Activated naive CD8-positive, alpha-beta T cell treated with anti-CD3 and anti-CD28 coated beads for 36 hours (primary cell): ENCODE measurements at regions not wholly inside any gene's neighbourhood (a gene's known extent, or its start where the extent isn't known, plus 50 kb on each side); places are given as distances from the start of the nearest gene placed in this dataset.
A peak's percentile ranks its signal among the peaks of the same experiment; 100 is the strongest.

Source experiments
- DNase-seq: peaks from one replicate; pipeline ENCODE4 v3.0.0; 2021
- H3K27ac Mint-ChIP-seq: one replicate; pipeline ENCODE4 v1.8.0; 2022; ENCODE audit warnings: mild to moderate bottlenecking, moderate library complexity, mixed read lengths
- H3K27me3 Mint-ChIP-seq: one replicate; pipeline ENCODE4 v1.8.0; 2022; ENCODE audit warnings: mild to moderate bottlenecking, mixed read lengths
- H3K36me3 Mint-ChIP-seq: one replicate; pipeline ENCODE4 v1.8.0; 2021; ENCODE audit warnings: mild to moderate bottlenecking, mixed read lengths
- H3K4me1 Mint-ChIP-seq: one replicate; pipeline ENCODE4 v1.8.0; 2021; ENCODE audit warnings: mixed read lengths
- H3K4me3 Mint-ChIP-seq: one replicate; pipeline ENCODE4 v1.8.0; 2022; ENCODE audit warnings: mild to moderate bottlenecking, moderate library complexity, mixed read lengths
- H3K9me3 Mint-ChIP-seq: one replicate; pipeline ENCODE4 v1.8.0; 2022; ENCODE audit warnings: mixed read lengths

- Mint-ChIP-seq H3K27ac (no peak overlapping the region), H3K27me3 (no peaks in the 10 kb centered on the region), H3K36me3 (no peaks in the 10 kb centered on the region), H3K4me1 (no peaks in the 10 kb centered on the region), H3K4me3 (no peak overlapping the region), H3K9me3 (no peaks in the 10 kb centered on the region)
- DNase-seq: no peak
Measured at GRCh38 chr10:111545861-111546605, 469.2 kb downstream of the ADRA2A start.

- H3K27ac Mint-ChIP-seq: no peak overlapping the region
- no peaks in the 10 kb centered on the region for H3K36me3 Mint-ChIP-seq
- H3K9me3 Mint-ChIP-seq: no peaks in the 10 kb centered on the region
- DNase-seq: no peak
- no peaks in the 10 kb centered on the region for H3K27me3 Mint-ChIP-seq
- no peak overlapping the region for H3K4me3 Mint-ChIP-seq
- H3K4me1 Mint-ChIP-seq: no peaks in the 10 kb centered on the region
Measured at GRCh38 chr10:111548084-111548726, 471.4 kb downstream of the ADRA2A start.

GRCh38 chr10:111551001-111551400 lies 474.2 kb downstream of the ADRA2A start:
- Mint-ChIP-seq H3K27me3 (no peaks in the 10 kb centered on the region), H3K27ac (no peak overlapping the region), H3K4me3 (no peak overlapping the region), H3K4me1 (no peaks in the 10 kb centered on the region), H3K9me3 (no peaks in the 10 kb centered on the region), H3K36me3 (no peaks in the 10 kb centered on the region)
- no peak for DNase-seq

GRCh38 chr10:111556666-111557065 lies 479.8 kb downstream of the ADRA2A start:
- Mint-ChIP-seq H3K36me3 (no peaks in the 10 kb centered on the region), H3K4me3 (no peak overlapping the region), H3K27ac (no peak overlapping the region), H3K9me3 (no peaks in the 10 kb centered on the region), H3K27me3 (peaks cover 4% of the 10 kb centered on the region), H3K4me1 (no peaks in the 10 kb centered on the region)
- no peak for DNase-seq

- Mint-ChIP-seq H3K27ac (no peak overlapping the region), H3K36me3 (no peaks in the 10 kb centered on the region), H3K9me3 (no peaks in the 10 kb centered on the region), H3K4me3 (no peak overlapping the region), H3K4me1 (no peaks in the 10 kb centered on the region), H3K27me3 (peaks cover 4% of the 10 kb centered on the region)
- no peak for DNase-seq
Measured at GRCh38 chr10:111558211-111558610, 481.4 kb downstream of the ADRA2A start.

- Mint-ChIP-seq H3K4me1 (no peaks in the 10 kb centered on the region), H3K27ac (no peak overlapping the region), H3K9me3 (no peaks in the 10 kb centered on the region), H3K4me3 (no peak overlapping the region), H3K36me3 (no peaks in the 10 kb centered on the region), H3K27me3 (peaks cover 8% of the 10 kb centered on the region)
- DNase-seq: no peak
Measured at GRCh38 chr10:111560027-111560426, 483.2 kb downstream of the ADRA2A start.

GRCh38 chr10:111561124-111561523 lies 484.3 kb downstream of the ADRA2A start:
- no peaks in the 10 kb centered on the region for H3K4me1 Mint-ChIP-seq
- DNase-seq: no peak
- no peak overlapping the region for H3K27ac Mint-ChIP-seq
- H3K36me3 Mint-ChIP-seq: no peaks in the 10 kb centered on the region
- H3K27me3 Mint-ChIP-seq: peaks cover 8% of the 10 kb centered on the region
- no peaks in the 10 kb centered on the region for H3K9me3 Mint-ChIP-seq
- no peak overlapping the region for H3K4me3 Mint-ChIP-seq

GRCh38 chr10:111565542-111565941 lies 488.7 kb downstream of the ADRA2A start:
- Mint-ChIP-seq H3K9me3 (no peaks in the 10 kb centered on the region), H3K36me3 (no peaks in the 10 kb centered on the region), H3K4me3 (no peak overlapping the region), H3K27me3 (peaks cover 13% of the 10 kb centered on the region), H3K27ac (no peak overlapping the region), H3K4me1 (no peaks in the 10 kb centered on the region)
- DNase-seq: no peak

GRCh38 chr10:111578076-111578475 lies 501.2 kb downstream of the ADRA2A start:
- H3K4me3 Mint-ChIP-seq: no peak overlapping the region
- no peak overlapping the region for H3K27ac Mint-ChIP-seq
- H3K27me3 Mint-ChIP-seq: peaks cover 11% of the 10 kb centered on the region
- DNase-seq: no peak
- H3K4me1 Mint-ChIP-seq: no peaks in the 10 kb centered on the region
- H3K36me3 Mint-ChIP-seq: no peaks in the 10 kb centered on the region
- no peaks in the 10 kb centered on the region for H3K9me3 Mint-ChIP-seq

GRCh38 chr10:111579473-111579872 lies 502.6 kb downstream of the ADRA2A start:
- no peak overlapping the region for H3K4me3 Mint-ChIP-seq
- H3K9me3 Mint-ChIP-seq: peaks cover 2% of the 10 kb centered on the region
- no peaks in the 10 kb centered on the region for H3K4me1 Mint-ChIP-seq
- no peak overlapping the region for H3K27ac Mint-ChIP-seq
- DNase-seq: no peak
- H3K27me3 Mint-ChIP-seq: peaks cover 11% of the 10 kb centered on the region
- no peaks in the 10 kb centered on the region for H3K36me3 Mint-ChIP-seq

- H3K4me3 Mint-ChIP-seq: no peak overlapping the region
- H3K9me3 Mint-ChIP-seq: no peaks in the 10 kb centered on the region
- no peak overlapping the region for H3K27ac Mint-ChIP-seq
- no peak for DNase-seq
- H3K4me1 Mint-ChIP-seq: no peaks in the 10 kb centered on the region
- H3K27me3 Mint-ChIP-seq: no peaks in the 10 kb centered on the region
- no peaks in the 10 kb centered on the region for H3K36me3 Mint-ChIP-seq
Measured at GRCh38 chr10:111590703-111591102, 513.9 kb downstream of the ADRA2A start.

- Mint-ChIP-seq H3K27me3 (no peaks in the 10 kb centered on the region), H3K27ac (no peak overlapping the region), H3K36me3 (no peaks in the 10 kb centered on the region), H3K4me3 (no peak overlapping the region), H3K9me3 (no peaks in the 10 kb centered on the region), H3K4me1 (no peaks in the 10 kb centered on the region)
- DNase-seq: no peak
Measured at GRCh38 chr10:111593578-111593977, 516.7 kb downstream of the ADRA2A start.

- Mint-ChIP-seq H3K36me3 (no peaks in the 10 kb centered on the region), H3K27ac (no peak overlapping the region), H3K4me1 (no peaks in the 10 kb centered on the region), H3K4me3 (no peak overlapping the region), H3K27me3 (peaks cover 3% of the 10 kb centered on the region), H3K9me3 (no peaks in the 10 kb centered on the region)
- DNase-seq: no peak
Measured at GRCh38 chr10:111595173-111595572, 518.3 kb downstream of the ADRA2A start.

- Mint-ChIP-seq H3K9me3 (no peaks in the 10 kb centered on the region), H3K4me1 (no peaks in the 10 kb centered on the region), H3K27ac (no peak overlapping the region), H3K4me3 (no peak overlapping the region), H3K36me3 (no peaks in the 10 kb centered on the region), H3K27me3 (peaks cover 3% of the 10 kb centered on the region)
- peak; percentile 24 for DNase-seq
Measured at GRCh38 chr10:111598433-111599059, 521.7 kb downstream of the ADRA2A start.

- H3K4me1 Mint-ChIP-seq: no peaks in the 10 kb centered on the region
- no peak overlapping the region for H3K4me3 Mint-ChIP-seq
- no peaks in the 10 kb centered on the region for H3K9me3 Mint-ChIP-seq
- H3K36me3 Mint-ChIP-seq: no peaks in the 10 kb centered on the region
- no peak for DNase-seq
- H3K27me3 Mint-ChIP-seq: peaks cover 10% of the 10 kb centered on the region
- no peak overlapping the region for H3K27ac Mint-ChIP-seq
Measured at GRCh38 chr10:111599943-111600342, 523.1 kb downstream of the ADRA2A start.

- no peak overlapping the region for H3K4me3 Mint-ChIP-seq
- H3K9me3 Mint-ChIP-seq: no peaks in the 10 kb centered on the region
- no peak for DNase-seq
- H3K4me1 Mint-ChIP-seq: no peaks in the 10 kb centered on the region
- peaks cover 15% of the 10 kb centered on the region for H3K27me3 Mint-ChIP-seq
- no peak overlapping the region for H3K27ac Mint-ChIP-seq
- no peaks in the 10 kb centered on the region for H3K36me3 Mint-ChIP-seq
Measured at GRCh38 chr10:111600772-111601171, 523.9 kb downstream of the ADRA2A start.
